Trophoblast cell (in vitro differentiated cells and primary cell): ENCODE measurements at regions not wholly inside any gene's neighbourhood (a gene's known extent, or its start where the extent isn't known, plus 50 kb on each side); places are given as distances from the start of the nearest gene placed in this dataset.
A peak's percentile ranks its signal among the peaks of the same experiment; 100 is the strongest.

Source experiments
- DNase-seq, 2 donors: peaks; one replicate each; pipeline ENCODE4 v3.0.0-alpha.2; 2016
- H2AFZ ChIP-seq: 2 replicates; pipeline ENCODE4 v1.6.1; 2013; ENCODE audit warnings: low read length, moderate library complexity, mild to moderate bottlenecking; ENCODE audit not compliant: insufficient read depth, poor library complexity
- H2AK5ac ChIP-seq: 2 replicates; pipeline ENCODE4 v1.6.1; 2013; ENCODE audit warnings: mild to moderate bottlenecking, low read length
- H2BK120ac ChIP-seq: 2 replicates; pipeline ENCODE4 v1.6.1; 2013; ENCODE audit warnings: low read length, mild to moderate bottlenecking, moderate library complexity; ENCODE audit not compliant: insufficient read depth, poor library complexity
- H2BK12ac ChIP-seq: 2 replicates; pipeline ENCODE4 v1.6.1; 2013; ENCODE audit warnings: mild to moderate bottlenecking, low read length, moderate library complexity
- H2BK5ac ChIP-seq: 2 replicates; pipeline ENCODE4 v1.6.1; 2013; ENCODE audit warnings: low read length, low read depth, moderate library complexity, mild to moderate bottlenecking; ENCODE audit not compliant: poor library complexity
- H3K14ac ChIP-seq: 2 replicates; pipeline ENCODE4 v1.6.1; 2013; ENCODE audit warnings: mild to moderate bottlenecking, low read length
- H3K18ac ChIP-seq: 2 replicates; pipeline ENCODE4 v1.6.1; 2013; ENCODE audit warnings: mild to moderate bottlenecking, low read length
- H3K23ac ChIP-seq: 2 replicates; pipeline ENCODE4 v1.6.1; 2013; ENCODE audit warnings: low read length
- H3K27ac ChIP-seq: 2 replicates; pipeline ENCODE4 v1.5.1; 2013; ENCODE audit warnings: low read depth, mild to moderate bottlenecking, inconsistent platforms, low read length, moderate library complexity
- H3K27me3 ChIP-seq: 2 replicates; pipeline ENCODE4 v1.6.1; 2013; ENCODE audit warnings: inconsistent platforms, mild to moderate bottlenecking, low read length, moderate library complexity; ENCODE audit not compliant: insufficient read depth
- H3K36me3 ChIP-seq, 2 experiments: 1 replicate in 1 of 2; 2 replicates in 1 of 2; pipeline ENCODE4 v1.6.1; 2013; ENCODE audit warnings: low read length in 2 of 2, mild to moderate bottlenecking in 2 of 2, moderate library complexity in 1 of 2; ENCODE audit not compliant: insufficient read depth in 2 of 2, control insufficient read depth in 1 of 2
- H3K4ac ChIP-seq: 2 replicates; pipeline ENCODE4 v1.6.1; 2013; ENCODE audit warnings: low read depth, mild to moderate bottlenecking, low read length, moderate library complexity
- H3K4me1 ChIP-seq, 2 experiments: 1 replicate in 1 of 2; 2 replicates in 1 of 2; pipeline ENCODE4 v1.6.1; 2013; ENCODE audit warnings: low read length in 2 of 2, mild to moderate bottlenecking in 2 of 2, moderate library complexity in 1 of 2; ENCODE audit not compliant: insufficient read depth in 2 of 2, control insufficient read depth in 1 of 2
- H3K4me2 ChIP-seq: 2 replicates; pipeline ENCODE4 v1.6.1; 2013; ENCODE audit warnings: inconsistent platforms, mild to moderate bottlenecking, low read length, moderate library complexity
- H3K4me3 ChIP-seq: 2 replicates; pipeline ENCODE4 v1.5.1; 2013; ENCODE audit warnings: mild to moderate bottlenecking, low read depth, low read length, inconsistent platforms
- H3K79me1 ChIP-seq: one replicate; pipeline ENCODE4 v1.6.1; 2013; ENCODE audit warnings: low read length
- H3K79me2 ChIP-seq: 2 replicates; pipeline ENCODE4 v1.6.1; 2013; ENCODE audit warnings: low read length, mild to moderate bottlenecking; ENCODE audit not compliant: control insufficient read depth, insufficient read depth, poor library complexity
- H3K9ac ChIP-seq: 2 replicates; pipeline ENCODE4 v1.6.1; 2013; ENCODE audit warnings: mild to moderate bottlenecking, low read length
- H3K9me3 ChIP-seq: 2 replicates; pipeline ENCODE4 v1.6.1; 2013; ENCODE audit warnings: low read depth, mild to moderate bottlenecking, control low read depth, inconsistent platforms, low read length; ENCODE audit not compliant: insufficient read depth
- H4K12ac ChIP-seq: 2 replicates; pipeline ENCODE4 v1.6.1; 2013; ENCODE audit warnings: low read depth, mild to moderate bottlenecking, low read length, moderate library complexity
- H4K8ac ChIP-seq: 2 replicates; pipeline ENCODE4 v1.6.1; 2013; ENCODE audit warnings: low read depth, mild to moderate bottlenecking, low read length, moderate library complexity
- H4K91ac ChIP-seq: one replicate; pipeline ENCODE4 v1.6.1; 2013; ENCODE audit warnings: low read depth, mild to moderate bottlenecking, low read length, moderate library complexity
- WGBS: extraction: QIAGEN DNeasy Blood & Tissue Kit; methylation state at CpG from one replicate; pipeline ENCODE4 v1.1.7; 2013; ENCODE audit warnings: missing lambda C conversion rate; ENCODE audit not compliant: insufficient read length, insufficient coverage; ENCODE audit errors: extremely low coverage; 5-methylcytosine and 5-hydroxymethylcytosine counted together

GRCh38 chr12:95396849-95397468, 77.0 kb upstream of the METAP2 start:
- peaks cover 4% of the 10 kb centered on the region for H3K9me3 ChIP-seq
- H4K12ac ChIP-seq, result no peak overlapping the region
- no peak overlapping the region for H2BK5ac ChIP-seq
- H2AK5ac ChIP-seq, result no peak overlapping the region
- H3K4me3 ChIP-seq, result no peak overlapping the region
- WGBS, result no CpG with 5 or more reads among the region's 4 CpGs
- H2BK12ac ChIP-seq, result no peak overlapping the region
- no peak overlapping the region for H3K27ac ChIP-seq
- no peak overlapping the region for H3K9ac ChIP-seq
- H2AFZ ChIP-seq, result no peak overlapping the region
- no peak overlapping the region for H2BK120ac ChIP-seq
- no peaks in the 10 kb centered on the region for H3K27me3 ChIP-seq
- peak in 1 of 2 donors; percentile 84 for DNase-seq
- H3K23ac ChIP-seq, result no peak overlapping the region
- H4K91ac ChIP-seq, result no peak overlapping the region
- no peak overlapping the region for H3K4me2 ChIP-seq
- no peak overlapping the region for H3K4ac ChIP-seq
- no peaks in the 10 kb centered on the region for H3K79me1 ChIP-seq
- H3K79me2 ChIP-seq, result no peaks in the 10 kb centered on the region
- H3K36me3 ChIP-seq, result no peaks in the 10 kb centered on the region
- H3K18ac ChIP-seq, result no peak overlapping the region
- no peak overlapping the region for H3K14ac ChIP-seq
- H4K8ac ChIP-seq, result no peak overlapping the region
- no peaks in the 10 kb centered on the region for H3K4me1 ChIP-seq

GRCh38 chr12:95397571-95397970, 76.4 kb upstream of the METAP2 start:
- no peaks in the 10 kb centered on the region for H3K79me1 ChIP-seq
- H2BK12ac ChIP-seq, result no peak overlapping the region
- WGBS, result no CpG with 5 or more reads among the region's 5 CpGs
- no peaks in the 10 kb centered on the region for H3K27me3 ChIP-seq
- H4K91ac ChIP-seq, result no peak overlapping the region
- no peaks in the 10 kb centered on the region for H3K79me2 ChIP-seq
- no peak overlapping the region for H2AFZ ChIP-seq
- H3K14ac ChIP-seq, result no peak overlapping the region
- DNase-seq, result no peak
- no peak overlapping the region for H3K9ac ChIP-seq
- H3K4me1 ChIP-seq, result peaks cover 0 to 1% of the 10 kb centered on the region in 2 experiments
- no peak overlapping the region for H2AK5ac ChIP-seq
- no peak overlapping the region for H4K8ac ChIP-seq
- H3K36me3 ChIP-seq, result no peaks in the 10 kb centered on the region
- H2BK120ac ChIP-seq, result no peak overlapping the region
- H3K4me2 ChIP-seq, result no peak overlapping the region
- no peak overlapping the region for H3K4me3 ChIP-seq
- H3K4ac ChIP-seq, result no peak overlapping the region
- H4K12ac ChIP-seq, result no peak overlapping the region
- no peak overlapping the region for H3K18ac ChIP-seq
- no peak overlapping the region for H2BK5ac ChIP-seq
- H3K9me3 ChIP-seq, result peaks cover 4% of the 10 kb centered on the region
- no peak overlapping the region for H3K27ac ChIP-seq
- H3K23ac ChIP-seq, result no peak overlapping the region

- H2BK120ac ChIP-seq, result no peak overlapping the region
- H3K18ac ChIP-seq, result no peak overlapping the region
- no peak overlapping the region for H3K4me3 ChIP-seq
- no peak overlapping the region for H3K4me2 ChIP-seq
- H2BK5ac ChIP-seq, result no peak overlapping the region
- no peak overlapping the region for H3K27ac ChIP-seq
- no peak overlapping the region for H3K4ac ChIP-seq
- H2AFZ ChIP-seq, result no peak overlapping the region
- no peak overlapping the region for H3K9ac ChIP-seq
- H3K14ac ChIP-seq, result no peak overlapping the region
- no peak overlapping the region for H4K12ac ChIP-seq
- H3K79me1 ChIP-seq, result no peaks in the 10 kb centered on the region
- no peaks in the 10 kb centered on the region for H3K9me3 ChIP-seq
- no CpG with 5 or more reads among the region's 4 CpGs for WGBS
- H2AK5ac ChIP-seq, result no peak overlapping the region
- no peak overlapping the region for H2BK12ac ChIP-seq
- H3K36me3 ChIP-seq, result no peaks in the 10 kb centered on the region
- no peak overlapping the region for H4K8ac ChIP-seq
- H3K4me1 ChIP-seq, result peaks cover 0 to 5% of the 10 kb centered on the region in 2 experiments
- H4K91ac ChIP-seq, result no peak overlapping the region
- H3K79me2 ChIP-seq, result no peaks in the 10 kb centered on the region
- no peak overlapping the region for H3K23ac ChIP-seq
- H3K27me3 ChIP-seq, result no peaks in the 10 kb centered on the region
- DNase-seq, result peak; percentile 27 to 52
Measured at GRCh38 chr12:95402096-95402495, 71.9 kb upstream of the METAP2 start.

- no peak overlapping the region for H3K27ac ChIP-seq
- H3K4ac ChIP-seq, result no peak overlapping the region
- H2BK120ac ChIP-seq, result no peak overlapping the region
- no peak overlapping the region for H3K9ac ChIP-seq
- no peak overlapping the region for H3K14ac ChIP-seq
- no peaks in the 10 kb centered on the region for H3K9me3 ChIP-seq
- no peaks in the 10 kb centered on the region for H3K36me3 ChIP-seq
- no peak overlapping the region for H3K4me3 ChIP-seq
- H2AFZ ChIP-seq, result no peak overlapping the region
- H3K4me1 ChIP-seq, result peaks cover 0 to 2% of the 10 kb centered on the region in 2 experiments
- no peak overlapping the region for H4K91ac ChIP-seq
- no peak overlapping the region for H3K4me2 ChIP-seq
- DNase-seq, result no peak
- H2BK12ac ChIP-seq, result no peak overlapping the region
- no peak overlapping the region for H4K12ac ChIP-seq
- H3K23ac ChIP-seq, result no peak overlapping the region
- H3K79me1 ChIP-seq, result no peaks in the 10 kb centered on the region
- WGBS, result no CpG with 5 or more reads among the region's 8 CpGs
- H3K18ac ChIP-seq, result no peak overlapping the region
- no peak overlapping the region for H4K8ac ChIP-seq
- H2BK5ac ChIP-seq, result no peak overlapping the region
- no peaks in the 10 kb centered on the region for H3K27me3 ChIP-seq
- H2AK5ac ChIP-seq, result no peak overlapping the region
- no peaks in the 10 kb centered on the region for H3K79me2 ChIP-seq
Measured at GRCh38 chr12:95408201-95408600, 65.8 kb upstream of the METAP2 start.
